K562 (cell line): ENCODE measurements at regions not wholly inside any gene's neighbourhood (a gene's known extent, or its start where the extent isn't known, plus 50 kb on each side); places are given as distances from the start of the nearest gene placed in this dataset.

Experiments
- ATAC-seq: fragments of 200-7000 bp; cut with Tn5 transposase; 3 replicates; pipeline ENCODE4 v1.9.1; 2020; ENCODE audit warnings: moderate library complexity
- BruUV-seq: library from RNA; stranded (reverse); fragments of 400-500 nt; replicated peaks from 2 replicates; lab custom pipeline; 2021; lab: Mats Ljungman, UMichigan
- CTCF ChIA-PET: fragments of 300-600 bp; formaldehyde crosslinking; extraction: SDS; loops from one replicate; lab custom pipeline; 2021; ENCODE audit warnings: low intra/inter-chr PET ratio; lab: Yijun Ruan, JAX
- POLR2A ChIA-PET: fragments of 300-600, 350-650 bp; sonication (Branson Sonifier 250); formaldehyde crosslinking; extraction: SDS; loops from one replicate; lab custom pipeline; 2021; ENCODE audit warnings: antibody characterized with exemption, inconsistent platforms; lab: Yijun Ruan, JAX
- DNase-seq, 4 experiments: peaks; one replicate each; pipeline versions ENCODE4 v3.0.0 to v3.0.0-alpha.2; 2011 to 2018; ENCODE audit warnings: low spot score in 3 of 4, mixed read lengths in 3 of 4; ENCODE audit errors: extremely low read depth in 1 of 4
- FAIRE-seq: peaks from 2 replicates; lab custom pipeline; 2011; peaks lifted over from hg19 to GRCh38; lab: Jason Lieb, UNC
- H2AFZ ChIP-seq: 2 replicates; pipeline ENCODE4 v1.6.0; 2011; ENCODE audit warnings: low read depth, low read length, control low read depth, inconsistent platforms
- H3K27ac ChIP-seq: fragments of 200-600 bp; 3 replicates; pipeline ENCODE4 v1.8.0; 2011; ENCODE audit warnings: low read depth, mild to moderate bottlenecking, control low read depth, inconsistent platforms, low read length, moderate library complexity, mixed read lengths; ENCODE audit errors: extremely low read depth
- H3K27me3 ChIP-seq, 2 experiments: fragments of 300-600 bp in 1 of 2; 2 replicates in 1 of 2; 3 replicates in 1 of 2; pipeline versions ENCODE4 v1.6.0 to v1.8.0; 2011; ENCODE audit warnings: inconsistent platforms in 2 of 2, low read length in 2 of 2, mild to moderate bottlenecking in 1 of 2, mixed read lengths in 1 of 2, moderate library complexity in 1 of 2; ENCODE audit not compliant: control insufficient read depth in 2 of 2, insufficient read depth in 2 of 2
- H3K36me3 ChIP-seq: fragments of 300-600 bp; 3 replicates; pipeline ENCODE4 v1.8.0; 2011; ENCODE audit warnings: mild to moderate bottlenecking, low read length, inconsistent platforms; ENCODE audit not compliant: control insufficient read depth, insufficient read depth
- H3K4me1 ChIP-seq, 2 experiments: fragments of 200-600 bp in 1 of 2; replicated peaks in 1 of 2; 2 replicates in 1 of 2; 3 replicates in 1 of 2; pipeline versions ENCODE4 v1.5.1 to v1.8.0; 2011; ENCODE audit warnings: inconsistent platforms in 2 of 2, low read length in 2 of 2, mild to moderate bottlenecking in 1 of 2, mixed read lengths in 1 of 2, moderate library complexity in 1 of 2; ENCODE audit not compliant: control insufficient read depth in 2 of 2, insufficient read depth in 2 of 2
- H3K4me2 ChIP-seq: 2 replicates; pipeline ENCODE4 v1.6.1; 2011; ENCODE audit warnings: low read length, control low read depth, inconsistent platforms, mixed read lengths; ENCODE audit not compliant: insufficient read depth
- H3K4me3 ChIP-seq: fragments of 200-600 bp; sonication (generic), shearing (Covaris generic); 2 replicates; pipeline ENCODE4 v1.5.1; 2016; ENCODE audit warnings: control low read depth, inconsistent platforms
- H3K79me2 ChIP-seq: fragments of 200-600 bp; 3 replicates; pipeline ENCODE4 v1.8.0; 2011; ENCODE audit warnings: low read length, inconsistent platforms; ENCODE audit not compliant: control insufficient read depth, insufficient read depth
- H3K9ac ChIP-seq, 2 experiments: 2 replicates each; pipeline versions ENCODE4 v1.6.0 to v1.6.1; 2011; ENCODE audit warnings: low read depth in 2 of 2, low read length in 2 of 2, control low read depth in 1 of 2, inconsistent platforms in 1 of 2, mild to moderate bottlenecking in 1 of 2, mixed read lengths in 1 of 2; ENCODE audit not compliant: insufficient read depth in 1 of 2
- H3K9me1 ChIP-seq: one replicate; pipeline ENCODE4 v1.6.0; 2011; ENCODE audit warnings: inconsistent platforms, mild to moderate bottlenecking, low read length, moderate library complexity; ENCODE audit not compliant: control insufficient read depth, insufficient read depth
- H3K9me3 ChIP-seq: replicated peaks from 2 replicates; pipeline ENCODE4 v1.5.1; 2011; ENCODE audit warnings: low read depth, low read length, inconsistent platforms; ENCODE audit not compliant: control insufficient read depth, insufficient read depth
- H4K20me1 ChIP-seq: replicated peaks from 2 replicates; pipeline ENCODE4 v1.6.1; 2011; ENCODE audit warnings: low read length, inconsistent platforms, mixed read lengths; ENCODE audit not compliant: control insufficient read depth, insufficient read depth
- ATF3 ChIP-seq, 2 experiments: fragments of 450-650 bp in 1 of 2; sonication (generic) in 1 of 2; formaldehyde crosslinking in 1 of 2; IDR thresholded peaks in 1 of 2; conservative IDR thresholded peaks in 1 of 2; 2 replicates each; pipeline versions ENCODE4 v1.6.1 to v1.8.1; 2016 to 2023; ENCODE audit warnings: mild to moderate bottlenecking in 2 of 2, moderate library complexity in 2 of 2, inconsistent platforms in 1 of 2, missing genetic modification reagents in 1 of 2
- C11orf30 ChIP-seq: fragments of 450-650 bp; IDR thresholded peaks from 2 replicates; pipeline ENCODE4 v1.6.1; 2016; ENCODE audit warnings: low read depth, mild to moderate bottlenecking
- DDX20 ChIP-seq: fragments of 450-650 bp; IDR thresholded peaks from 2 replicates; pipeline ENCODE4 v1.6.1; 2016; ENCODE audit warnings: missing genetic modification characterization, low read depth, mild to moderate bottlenecking, missing compliant biosample characterization, moderate library complexity
- FOXJ3 ChIP-seq: sonication (generic); formaldehyde crosslinking; IDR thresholded peaks from 2 replicates; pipeline ENCODE4 v1.4.0; 2020; ENCODE audit warnings: mild to moderate bottlenecking, missing genetic modification reagents
- MLX ChIP-seq, 2 experiments: fragments of 450-650 bp in 1 of 2; sonication (generic) in 1 of 2; formaldehyde crosslinking; conservative IDR thresholded peaks; 2 replicates each; pipeline versions ENCODE4 v1.4.0 to v1.8.1; 2020 to 2022; ENCODE audit warnings: mild to moderate bottlenecking in 1 of 2, missing genetic modification reagents in 1 of 2
- NR4A1 ChIP-seq, 2 experiments: fragments of 250-450 bp in 1 of 2; fragments of 450-650 bp in 1 of 2; sonication (Bioruptor Pico) in 1 of 2; IDR thresholded peaks; 2 replicates each; pipeline versions ENCODE4 v1.4.0 to v1.6.1; 2016 to 2020; ENCODE audit warnings: mild to moderate bottlenecking in 2 of 2, missing compliant biosample characterization in 1 of 2, missing genetic modification characterization in 1 of 2, moderate library complexity in 1 of 2
- OTX1 ChIP-seq: fragments of 450-650 bp; formaldehyde crosslinking; IDR thresholded peaks from 2 replicates; pipeline ENCODE4 v1.4.0; 2022; ENCODE audit warnings: mild to moderate bottlenecking
- TSHZ1 ChIP-seq: fragments of 250-450 bp; sonication (Bioruptor Pico); IDR thresholded peaks from 2 replicates; pipeline ENCODE4 v1.4.0; 2020; ENCODE audit warnings: mild to moderate bottlenecking, moderate library complexity
- ZNF274 ChIP-seq: IDR thresholded peaks from 2 replicates; pipeline ENCODE4 v1.6.1; 2011; ENCODE audit warnings: low read depth, mild to moderate bottlenecking, low read length, moderate library complexity, borderline replicate concordance
- ZNF316 ChIP-seq: fragments of 450-650 bp; IDR thresholded peaks from 2 replicates; pipeline ENCODE4 v1.6.1; 2016
- WGBS: fragments of 100-300 bp; shearing (Covaris generic); methylation state at CpG from one replicate; pipeline ENCODE4 v1.1.6; 2016; ENCODE audit warnings: low coverage, mixed read lengths; ENCODE audit not compliant: insufficient coverage; ENCODE audit errors: missing lambda C conversion rate; 5-methylcytosine and 5-hydroxymethylcytosine counted together
- in situ Hi-C: fragments of 300-500 bp; cut with MboI; formaldehyde crosslinking; loops from 4 replicates; pipeline ENCODE4 v1.15.0; 2018; ENCODE audit warnings: inconsistent platforms, mixed read lengths
- intact Hi-C: fragments of 100-400 bp; cut with micrococcal nuclease; formaldehyde crosslinking; loops from 2 replicates; pipeline ENCODE4 v1.14.2; 2022

- intact Hi-C loops, result no loop called here
- BruUV-seq, result no TSS peak
Measured at GRCh38 chr2:63678085-63678484, 89.3 kb downstream of the MDH1 start.

GRCh38 chr2:63678551-63678950, 89.8 kb downstream of the MDH1 start:
- Histone ChIP-seq H3K27me3 (peaks cover 0 to 7% of the 10 kb centered on the region in 2 experiments; a peak in 3 of 5 replicates), H3K79me2 (no peaks in the 10 kb centered on the region), H3K4me3 (no peak overlapping the region), H3K27ac (no peak overlapping the region), H2AFZ (no peak overlapping the region), H3K4me1 (no peaks in the 10 kb centered on the region), H3K9me3 (no peaks in the 10 kb centered on the region), H3K9me1 (no peaks in the 10 kb centered on the region), H3K4me2 (no peak overlapping the region), H3K36me3 (no peaks in the 10 kb centered on the region), H3K9ac (no peak overlapping the region), H4K20me1 (no peaks in the 10 kb centered on the region)
- intact Hi-C loops, result no loop called here
- in situ Hi-C loops, result no loop called here
- ChIA-PET POLR2A (interaction anchor here (1.4 kb wide), 1 partner anchor 9 kb away, joined by 6 read pairs; no protein-coding TSS in a partner anchor), CTCF (no interaction called here)
- ATAC-seq, result no peak
- DNase-seq, result no peak
- no peak for FAIRE-seq
- WGBS, result 1% methylated on average over 4 of the region's 4 CpGs
- no TSS peak for BruUV-seq
- TF ChIP-seq ATF3 (IDR thresholded peaks at IDR 0.05) (no peak), ATF3 (CRISPR knock-in tag; conservative IDR thresholded peaks at IDR 0.05) (no peak), TSHZ1 (CRISPR knock-in tag) (no peak), ZNF274 (no peak), OTX1 (no peak), FOXJ3 (CRISPR knock-in tag) (no peak), DDX20 (tag) (no peak), NR4A1 (CRISPR knock-in tag; IDR thresholded peaks at IDR 0.05) (no peak), NR4A1 (tag; IDR thresholded peaks at IDR 0.05) (no peak)

More at GRCh38 chr2:63678085-63678484, 89.3 kb downstream of the MDH1 start:
- H2AFZ ChIP-seq, result no peak overlapping the region
- H3K4me3 ChIP-seq, result no peak overlapping the region
- H3K36me3 ChIP-seq, result no peaks in the 10 kb centered on the region
- WGBS, result 0% methylated on average over 2 of the region's 2 CpGs
- in situ Hi-C loops, result no loop called here
- no peaks in the 10 kb centered on the region for H3K79me2 ChIP-seq
- CTCF ChIA-PET, result no interaction called here
- H3K27ac ChIP-seq, result no peak overlapping the region
- H3K4me1 ChIP-seq, result no peaks in the 10 kb centered on the region
- POLR2A ChIA-PET, result interaction anchor here (1.4 kb wide), 1 partner anchor 8 kb away, joined by 6 read pairs; no protein-coding TSS in a partner anchor
- H4K20me1 ChIP-seq, result no peaks in the 10 kb centered on the region
- no peak for ATAC-seq
- H3K9me3 ChIP-seq, result no peaks in the 10 kb centered on the region
- H3K9ac ChIP-seq, result no peak overlapping the region
- no peaks in the 10 kb centered on the region for H3K9me1 ChIP-seq
- H3K27me3 ChIP-seq, result peaks cover 0 to 7% of the 10 kb centered on the region in 2 experiments; a peak in 3 of 5 replicates
- DNase-seq, result no peak
- H3K4me2 ChIP-seq, result no peak overlapping the region
- TF ChIP-seq C11orf30 (peak; percentile 43), ZNF316 (peak; percentile 53), MLX (CRISPR knock-in tag; conservative IDR thresholded peaks at IDR 0.05) (no peak)
- FAIRE-seq, result no peak
